GM23338 (cell line): ENCODE measurements at regions not wholly inside any gene's neighbourhood (a gene's known extent, or its start where the extent isn't known, plus 50 kb on each side); places are given as distances from the start of the nearest gene placed in this dataset.

ENCODE experiments used
- ATAC-seq: fragments of 200-7000 bp; cut with Tn5 transposase; 3 replicates; pipeline ENCODE4 v1.9.1; 2020
- DNase-seq: peaks from one replicate; pipeline ENCODE4 v3.0.0-alpha.2; 2015; ENCODE audit warnings: low spot score
- H2AFZ ChIP-seq: fragments of 200-600 bp; sonication (generic); 2 replicates; pipeline ENCODE4 v1.8.0; 2016; ENCODE audit warnings: antibody characterized with exemption, mild to moderate bottlenecking, moderate library complexity
- H3F3A ChIP-seq: fragments of 200-600 bp; sonication (generic); replicated peaks from 2 replicates; pipeline ENCODE4 v1.8.0; 2017; ENCODE audit warnings: antibody characterized with exemption, mixed run types, low read depth
- H3K27ac ChIP-seq: fragments of 200-600 bp; sonication (generic); 2 replicates; pipeline ENCODE4 v1.6.1; 2016; ENCODE audit warnings: low read depth
- H3K27me3 ChIP-seq: fragments of 200-600 bp; sonication (generic); 2 replicates; pipeline ENCODE4 v1.8.0; 2016; ENCODE audit warnings: mild to moderate bottlenecking, mixed run types, moderate library complexity; ENCODE audit not compliant: insufficient read depth
- H3K36me3 ChIP-seq: fragments of 200-600 bp; sonication (generic); 2 replicates; pipeline ENCODE4 v1.8.0; 2016; ENCODE audit warnings: mild to moderate bottlenecking; ENCODE audit not compliant: insufficient read depth
- H3K4me1 ChIP-seq: fragments of 200-600 bp; sonication (generic); 2 replicates; pipeline ENCODE4 v1.8.0; 2016; ENCODE audit warnings: mild to moderate bottlenecking, moderate library complexity; ENCODE audit not compliant: insufficient read depth
- H3K4me2 ChIP-seq: fragments of 200-600 bp; sonication (generic); 2 replicates; pipeline ENCODE4 v1.7.1; 2017; ENCODE audit warnings: mixed run types
- H3K4me3 ChIP-seq: fragments of 200-600 bp; sonication (generic); 2 replicates; pipeline ENCODE4 v1.6.1; 2016; ENCODE audit warnings: mixed run types
- H3K79me2 ChIP-seq: fragments of 200-600 bp; sonication (generic); replicated peaks from 2 replicates; pipeline ENCODE4 v1.8.0; 2017; ENCODE audit warnings: mild to moderate bottlenecking; ENCODE audit not compliant: insufficient read depth
- H3K9me2 ChIP-seq: fragments of 200-600 bp; sonication (generic); 2 replicates; pipeline ENCODE4 v1.8.0; 2017; ENCODE audit not compliant: insufficient read depth
- H4K20me1 ChIP-seq: fragments of 200-600 bp; sonication (generic); replicated peaks from 2 replicates; pipeline ENCODE4 v1.8.0; 2017; ENCODE audit warnings: mild to moderate bottlenecking; ENCODE audit not compliant: insufficient read depth
- H3K27ac Mint-ChIP-seq: 2 replicates; pipeline ENCODE4 v1.8.0; 2020; ENCODE audit warnings: inconsistent platforms, mild to moderate bottlenecking, moderate library complexity, mixed read lengths
- H3K27me3 Mint-ChIP-seq: 3 replicates; pipeline ENCODE4 v1.8.0; 2022; ENCODE audit warnings: low read depth, mild to moderate bottlenecking, moderate library complexity, mixed read lengths, inconsistent platforms; ENCODE audit not compliant: insufficient read depth, poor library complexity
- H3K36me3 Mint-ChIP-seq: 3 replicates; pipeline ENCODE4 v1.8.0; 2021; ENCODE audit warnings: low read depth, mild to moderate bottlenecking, inconsistent platforms, moderate library complexity, mixed read lengths
- H3K4me1 Mint-ChIP-seq: 3 replicates; pipeline ENCODE4 v1.8.0; 2020; ENCODE audit warnings: mild to moderate bottlenecking, inconsistent platforms, mixed read lengths
- H3K4me3 Mint-ChIP-seq: 3 replicates; pipeline ENCODE4 v1.8.0; 2021; ENCODE audit warnings: moderate library complexity, mild to moderate bottlenecking, inconsistent platforms, mixed read lengths
- H3K9me3 Mint-ChIP-seq: 3 replicates; pipeline ENCODE4 v1.8.0; 2020; ENCODE audit warnings: moderate library complexity, mild to moderate bottlenecking, inconsistent platforms, mixed read lengths
- EZH2 ChIP-seq: fragments of 200-600 bp; sonication (generic); IDR thresholded peaks from one replicate; pipeline ENCODE4 v1.8.0; 2017; ENCODE audit warnings: antibody characterized with exemption, mild to moderate bottlenecking, low read depth; ENCODE audit not compliant: unreplicated experiment
- JUNB ChIP-seq: IDR thresholded peaks from one replicate; pipeline ENCODE4 v1.6.1; 2016; ENCODE audit warnings: antibody characterized with exemption; ENCODE audit not compliant: unreplicated experiment
- ZNF331 ChIP-seq: fragments of 250-450 bp; sonication (Bioruptor Pico); IDR thresholded peaks from 2 replicates; pipeline ENCODE4 v1.5.0; 2020; ENCODE audit warnings: low read depth, mild to moderate bottlenecking, moderate library complexity
- TF ChIP-seq, protein P1 (sequence below): IDR thresholded peaks from one replicate; pipeline ENCODE4 v1.6.1; 2018; ENCODE audit warnings: antibody characterized with exemption; ENCODE audit not compliant: unreplicated experiment
- TF ChIP-seq, protein P2 (sequence below), 2 experiments: fragments of 200-600 bp in 1 of 2; sonication (generic) in 1 of 2; conservative IDR thresholded peaks; 2 replicates each; pipeline versions ENCODE4 v1.5.1 to v1.6.1; 2016 to 2017; ENCODE audit warnings: antibody characterized with exemption in 2 of 2, low read depth in 2 of 2, mild to moderate bottlenecking in 2 of 2, moderate library complexity in 1 of 2
- TF ChIP-seq, protein P3 (sequence below): IDR thresholded peaks from 2 replicates; pipeline ENCODE4 v1.6.1; 2016; ENCODE audit warnings: antibody characterized with exemption
- TF ChIP-seq, protein P4 (sequence below): fragments of 250-450 bp; sonication (Bioruptor Pico); IDR thresholded peaks from 2 replicates; pipeline ENCODE4 v1.5.0; 2020; ENCODE audit warnings: mild to moderate bottlenecking, moderate library complexity

DNA sequence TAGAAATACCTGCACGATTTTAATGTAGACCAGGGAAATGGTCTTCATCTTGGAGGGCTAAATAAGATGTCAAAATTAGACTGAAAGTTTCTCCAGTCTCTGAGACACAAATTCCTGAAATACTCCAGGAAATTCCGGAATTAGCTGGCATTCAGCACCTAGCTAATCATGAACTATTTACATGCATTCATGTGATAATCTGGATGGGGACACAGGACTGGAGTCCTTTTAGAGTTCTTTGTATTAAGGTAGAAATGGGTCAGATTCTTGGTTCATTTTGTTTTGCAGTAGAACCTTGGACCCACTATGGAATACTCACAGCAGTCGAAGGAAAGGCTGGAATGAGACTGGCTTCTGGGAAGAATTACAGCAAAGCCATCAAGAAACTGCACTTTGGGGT lies 65.3 kb upstream of the MDFIC start (continued):
- TF ChIP-seq, protein P1, sequence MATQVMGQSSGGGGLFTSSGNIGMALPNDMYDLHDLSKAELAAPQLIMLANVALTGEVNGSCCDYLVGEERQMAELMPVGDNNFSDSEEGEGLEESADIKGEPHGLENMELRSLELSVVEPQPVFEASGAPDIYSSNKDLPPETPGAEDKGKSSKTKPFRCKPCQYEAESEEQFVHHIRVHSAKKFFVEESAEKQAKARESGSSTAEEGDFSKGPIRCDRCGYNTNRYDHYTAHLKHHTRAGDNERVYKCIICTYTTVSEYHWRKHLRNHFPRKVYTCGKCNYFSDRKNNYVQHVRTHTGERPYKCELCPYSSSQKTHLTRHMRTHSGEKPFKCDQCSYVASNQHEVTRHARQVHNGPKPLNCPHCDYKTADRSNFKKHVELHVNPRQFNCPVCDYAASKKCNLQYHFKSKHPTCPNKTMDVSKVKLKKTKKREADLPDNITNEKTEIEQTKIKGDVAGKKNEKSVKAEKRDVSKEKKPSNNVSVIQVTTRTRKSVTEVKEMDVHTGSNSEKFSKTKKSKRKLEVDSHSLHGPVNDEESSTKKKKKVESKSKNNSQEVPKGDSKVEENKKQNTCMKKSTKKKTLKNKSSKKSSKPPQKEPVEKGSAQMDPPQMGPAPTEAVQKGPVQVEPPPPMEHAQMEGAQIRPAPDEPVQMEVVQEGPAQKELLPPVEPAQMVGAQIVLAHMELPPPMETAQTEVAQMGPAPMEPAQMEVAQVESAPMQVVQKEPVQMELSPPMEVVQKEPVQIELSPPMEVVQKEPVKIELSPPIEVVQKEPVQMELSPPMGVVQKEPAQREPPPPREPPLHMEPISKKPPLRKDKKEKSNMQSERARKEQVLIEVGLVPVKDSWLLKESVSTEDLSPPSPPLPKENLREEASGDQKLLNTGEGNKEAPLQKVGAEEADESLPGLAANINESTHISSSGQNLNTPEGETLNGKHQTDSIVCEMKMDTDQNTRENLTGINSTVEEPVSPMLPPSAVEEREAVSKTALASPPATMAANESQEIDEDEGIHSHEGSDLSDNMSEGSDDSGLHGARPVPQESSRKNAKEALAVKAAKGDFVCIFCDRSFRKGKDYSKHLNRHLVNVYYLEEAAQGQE, result no peak

DNA sequence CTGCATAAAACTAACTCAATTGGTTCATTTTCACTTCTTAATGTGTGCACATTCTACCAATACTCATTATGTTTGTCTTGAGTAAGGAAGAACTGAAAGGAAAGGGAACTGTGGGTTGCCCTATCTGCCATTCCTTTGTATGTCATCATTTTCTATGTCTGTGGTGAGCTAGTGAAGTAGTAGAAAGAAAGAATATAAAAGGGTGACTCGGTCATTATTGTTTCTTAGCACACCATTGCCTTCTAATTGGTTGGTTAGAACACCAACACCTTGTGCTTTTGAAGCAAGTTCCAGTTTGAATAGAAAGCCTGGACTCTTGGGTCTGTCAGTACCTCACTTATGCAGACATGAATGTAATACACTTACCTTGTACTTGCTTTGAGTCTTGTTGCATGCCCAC lies 64.3 kb upstream of the MDFIC start:
- no peaks in the 10 kb centered on the region for H3K9me3 Mint-ChIP-seq

More for the DNA sequence above, 64.3 kb upstream of the MDFIC start:
- Histone ChIP-seq H3K27ac (no peak overlapping the region), H3K79me2 (no peaks in the 10 kb centered on the region), H3K36me3 (no peaks in the 10 kb centered on the region), H3K4me3 (no peak overlapping the region), H3K4me2 (no peak overlapping the region), H3K27me3 (no peaks in the 10 kb centered on the region), H2AFZ (no peak overlapping the region), H3K4me1 (0 out of 2 replicates have a peak, but pooled peaks cover 14% of the 10 kb centered on the region), H4K20me1 (no peaks in the 10 kb centered on the region), H3K9me2 (no peaks in the 10 kb centered on the region; the same call in 1 of the 2 replicates), H3F3A (no peaks in the 10 kb centered on the region)
- Mint-ChIP-seq H3K27me3 (no peaks in the 10 kb centered on the region), H3K4me1 (peaks cover 38% of the 10 kb centered on the region), H3K4me3 (no peak overlapping the region), H3K36me3 (no peaks in the 10 kb centered on the region), H3K27ac (no peak overlapping the region)
- ATAC-seq (no peak), DNase-seq (no peak)
- TF ChIP-seq, protein P2, sequence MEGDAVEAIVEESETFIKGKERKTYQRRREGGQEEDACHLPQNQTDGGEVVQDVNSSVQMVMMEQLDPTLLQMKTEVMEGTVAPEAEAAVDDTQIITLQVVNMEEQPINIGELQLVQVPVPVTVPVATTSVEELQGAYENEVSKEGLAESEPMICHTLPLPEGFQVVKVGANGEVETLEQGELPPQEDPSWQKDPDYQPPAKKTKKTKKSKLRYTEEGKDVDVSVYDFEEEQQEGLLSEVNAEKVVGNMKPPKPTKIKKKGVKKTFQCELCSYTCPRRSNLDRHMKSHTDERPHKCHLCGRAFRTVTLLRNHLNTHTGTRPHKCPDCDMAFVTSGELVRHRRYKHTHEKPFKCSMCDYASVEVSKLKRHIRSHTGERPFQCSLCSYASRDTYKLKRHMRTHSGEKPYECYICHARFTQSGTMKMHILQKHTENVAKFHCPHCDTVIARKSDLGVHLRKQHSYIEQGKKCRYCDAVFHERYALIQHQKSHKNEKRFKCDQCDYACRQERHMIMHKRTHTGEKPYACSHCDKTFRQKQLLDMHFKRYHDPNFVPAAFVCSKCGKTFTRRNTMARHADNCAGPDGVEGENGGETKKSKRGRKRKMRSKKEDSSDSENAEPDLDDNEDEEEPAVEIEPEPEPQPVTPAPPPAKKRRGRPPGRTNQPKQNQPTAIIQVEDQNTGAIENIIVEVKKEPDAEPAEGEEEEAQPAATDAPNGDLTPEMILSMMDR (conservative IDR thresholded peaks at IDR 0.05; ENCODE audit: low read depth in 2 of 2), result no peak
- TF ChIP-seq, protein P3, sequence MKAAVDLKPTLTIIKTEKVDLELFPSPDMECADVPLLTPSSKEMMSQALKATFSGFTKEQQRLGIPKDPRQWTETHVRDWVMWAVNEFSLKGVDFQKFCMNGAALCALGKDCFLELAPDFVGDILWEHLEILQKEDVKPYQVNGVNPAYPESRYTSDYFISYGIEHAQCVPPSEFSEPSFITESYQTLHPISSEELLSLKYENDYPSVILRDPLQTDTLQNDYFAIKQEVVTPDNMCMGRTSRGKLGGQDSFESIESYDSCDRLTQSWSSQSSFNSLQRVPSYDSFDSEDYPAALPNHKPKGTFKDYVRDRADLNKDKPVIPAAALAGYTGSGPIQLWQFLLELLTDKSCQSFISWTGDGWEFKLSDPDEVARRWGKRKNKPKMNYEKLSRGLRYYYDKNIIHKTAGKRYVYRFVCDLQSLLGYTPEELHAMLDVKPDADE, result no peak
- TF ChIP-seq EZH2 (no peak), JUNB (no peak), ZNF331 (CRISPR knock-in tag) (no peak)
- TF ChIP-seq, protein P4, sequence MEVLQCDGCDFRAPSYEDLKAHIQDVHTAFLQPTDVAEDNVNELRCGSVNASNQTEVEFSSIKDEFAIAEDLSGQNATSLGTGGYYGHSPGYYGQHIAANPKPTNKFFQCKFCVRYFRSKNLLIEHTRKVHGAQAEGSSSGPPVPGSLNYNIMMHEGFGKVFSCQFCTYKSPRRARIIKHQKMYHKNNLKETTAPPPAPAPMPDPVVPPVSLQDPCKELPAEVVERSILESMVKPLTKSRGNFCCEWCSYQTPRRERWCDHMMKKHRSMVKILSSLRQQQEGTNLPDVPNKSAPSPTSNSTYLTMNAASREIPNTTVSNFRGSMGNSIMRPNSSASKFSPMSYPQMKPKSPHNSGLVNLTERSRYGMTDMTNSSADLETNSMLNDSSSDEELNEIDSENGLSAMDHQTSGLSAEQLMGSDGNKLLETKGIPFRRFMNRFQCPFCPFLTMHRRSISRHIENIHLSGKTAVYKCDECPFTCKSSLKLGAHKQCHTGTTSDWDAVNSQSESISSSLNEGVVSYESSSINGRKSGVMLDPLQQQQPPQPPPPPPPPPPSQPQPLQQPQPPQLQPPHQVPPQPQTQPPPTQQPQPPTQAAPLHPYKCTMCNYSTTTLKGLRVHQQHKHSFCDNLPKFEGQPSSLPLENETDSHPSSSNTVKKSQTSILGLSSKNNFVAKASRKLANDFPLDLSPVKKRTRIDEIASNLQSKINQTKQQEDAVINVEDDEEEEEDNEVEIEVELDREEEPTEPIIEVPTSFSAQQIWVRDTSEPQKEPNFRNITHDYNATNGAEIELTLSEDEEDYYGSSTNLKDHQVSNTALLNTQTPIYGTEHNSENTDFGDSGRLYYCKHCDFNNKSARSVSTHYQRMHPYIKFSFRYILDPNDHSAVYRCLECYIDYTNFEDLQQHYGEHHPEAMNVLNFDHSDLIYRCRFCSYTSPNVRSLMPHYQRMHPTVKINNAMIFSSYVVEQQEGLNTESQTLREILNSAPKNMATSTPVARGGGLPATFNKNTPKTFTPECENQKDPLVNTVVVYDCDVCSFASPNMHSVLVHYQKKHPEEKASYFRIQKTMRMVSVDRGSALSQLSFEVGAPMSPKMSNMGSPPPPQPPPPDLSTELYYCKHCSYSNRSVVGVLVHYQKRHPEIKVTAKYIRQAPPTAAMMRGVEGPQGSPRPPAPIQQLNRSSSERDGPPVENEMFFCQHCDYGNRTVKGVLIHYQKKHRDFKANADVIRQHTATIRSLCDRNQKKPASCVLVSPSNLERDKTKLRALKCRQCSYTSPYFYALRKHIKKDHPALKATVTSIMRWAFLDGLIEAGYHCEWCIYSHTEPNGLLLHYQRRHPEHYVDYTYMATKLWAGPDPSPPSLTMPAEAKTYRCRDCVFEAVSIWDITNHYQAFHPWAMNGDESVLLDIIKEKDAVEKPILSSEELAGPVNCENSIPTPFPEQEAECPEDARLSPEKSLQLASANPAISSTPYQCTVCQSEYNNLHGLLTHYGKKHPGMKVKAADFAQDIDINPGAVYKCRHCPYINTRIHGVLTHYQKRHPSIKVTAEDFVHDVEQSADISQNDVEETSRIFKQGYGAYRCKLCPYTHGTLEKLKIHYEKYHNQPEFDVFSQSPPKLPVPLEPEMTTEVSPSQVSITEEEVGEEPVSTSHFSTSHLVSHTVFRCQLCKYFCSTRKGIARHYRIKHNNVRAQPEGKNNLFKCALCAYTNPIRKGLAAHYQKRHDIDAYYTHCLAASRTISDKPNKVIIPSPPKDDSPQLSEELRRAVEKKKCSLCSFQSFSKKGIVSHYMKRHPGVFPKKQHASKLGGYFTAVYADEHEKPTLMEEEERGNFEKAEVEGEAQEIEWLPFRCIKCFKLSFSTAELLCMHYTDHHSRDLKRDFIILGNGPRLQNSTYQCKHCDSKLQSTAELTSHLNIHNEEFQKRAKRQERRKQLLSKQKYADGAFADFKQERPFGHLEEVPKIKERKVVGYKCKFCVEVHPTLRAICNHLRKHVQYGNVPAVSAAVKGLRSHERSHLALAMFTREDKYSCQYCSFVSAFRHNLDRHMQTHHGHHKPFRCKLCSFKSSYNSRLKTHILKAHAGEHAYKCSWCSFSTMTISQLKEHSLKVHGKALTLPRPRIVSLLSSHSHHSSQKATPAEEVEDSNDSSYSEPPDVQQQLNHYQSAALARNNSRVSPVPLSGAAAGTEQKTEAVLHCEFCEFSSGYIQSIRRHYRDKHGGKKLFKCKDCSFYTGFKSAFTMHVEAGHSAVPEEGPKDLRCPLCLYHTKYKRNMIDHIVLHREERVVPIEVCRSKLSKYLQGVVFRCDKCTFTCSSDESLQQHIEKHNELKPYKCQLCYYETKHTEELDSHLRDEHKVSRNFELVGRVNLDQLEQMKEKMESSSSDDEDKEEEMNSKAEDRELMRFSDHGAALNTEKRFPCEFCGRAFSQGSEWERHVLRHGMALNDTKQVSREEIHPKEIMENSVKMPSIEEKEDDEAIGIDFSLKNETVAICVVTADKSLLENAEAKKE (CRISPR knock-in tag), result no peak
